HG03280 (cell line): ENCODE measurements at regions not wholly inside any gene's neighbourhood (a gene's known extent, or its start where the extent isn't known, plus 50 kb on each side); places are given as distances from the start of the nearest gene placed in this dataset.

Experiments used
- ATAC-seq: cut with Tn5 transposase; IDR thresholded peaks from one replicate; pipeline ENCODE4 v1.9.1; 2021; ENCODE audit warnings: mild to moderate bottlenecking, moderate library complexity; ENCODE audit not compliant: unreplicated experiment

DNA sequence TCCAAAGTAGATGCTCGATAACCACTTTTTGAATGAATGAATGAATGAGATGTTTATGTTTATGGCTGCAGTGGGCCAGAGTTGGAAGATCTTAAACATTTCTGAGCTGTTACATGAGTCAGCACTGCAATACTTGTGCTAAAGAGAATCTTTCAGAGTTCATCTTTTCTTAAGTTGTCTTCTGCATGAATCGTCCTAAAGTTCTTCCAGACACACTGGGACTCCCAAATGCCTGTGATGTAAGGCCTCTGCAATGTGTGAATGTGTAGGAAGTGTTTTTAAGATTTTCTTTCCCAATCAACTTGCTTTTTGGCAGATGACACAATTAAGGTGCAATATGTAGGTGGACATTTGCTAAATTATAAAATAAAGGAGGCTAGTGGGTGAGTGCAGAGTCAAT is 50.3 kb upstream of the TRIM9 start:
- ATAC-seq = no peak

DNA sequence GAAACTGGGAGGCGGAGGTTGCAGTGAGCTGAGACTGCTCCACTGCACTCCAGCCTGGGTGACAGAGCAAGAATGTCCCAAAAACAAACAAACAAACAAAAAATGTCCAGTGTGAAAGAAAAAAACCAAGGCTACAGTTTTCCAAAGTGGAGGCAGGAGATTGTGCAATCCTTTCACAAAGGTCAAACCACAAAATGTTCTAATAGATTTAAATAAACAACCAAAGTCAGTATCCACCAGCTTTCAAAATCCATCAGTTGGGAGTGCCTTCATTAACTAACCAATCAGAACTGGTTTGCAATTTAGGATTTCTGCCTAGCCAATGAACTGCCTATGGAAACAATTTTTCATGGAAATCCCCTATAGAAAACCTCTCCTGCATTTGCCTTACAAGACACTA is 52.3 kb upstream of the TRIM9 start:
- no peak for ATAC-seq

DNA sequence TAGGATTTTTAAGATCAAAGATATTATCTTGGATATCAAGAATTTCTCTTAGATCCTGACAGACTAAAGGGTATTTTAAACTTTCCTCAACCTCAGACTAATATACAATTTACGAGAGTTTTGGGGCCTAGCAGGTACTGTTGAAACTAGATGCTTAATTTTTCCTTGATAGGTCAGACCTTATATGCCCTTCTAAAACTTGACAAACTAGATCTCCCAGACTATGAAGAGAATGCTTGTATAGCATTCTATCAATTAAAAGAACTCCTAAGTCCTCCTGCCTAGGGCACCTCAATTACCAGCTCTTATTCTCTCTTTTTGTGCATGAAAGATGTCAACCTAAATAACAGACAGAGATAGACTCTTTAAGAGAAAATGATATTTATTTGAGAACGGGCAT is 60.4 kb upstream of the TRIM9 start:
- ATAC-seq = no peak

DNA sequence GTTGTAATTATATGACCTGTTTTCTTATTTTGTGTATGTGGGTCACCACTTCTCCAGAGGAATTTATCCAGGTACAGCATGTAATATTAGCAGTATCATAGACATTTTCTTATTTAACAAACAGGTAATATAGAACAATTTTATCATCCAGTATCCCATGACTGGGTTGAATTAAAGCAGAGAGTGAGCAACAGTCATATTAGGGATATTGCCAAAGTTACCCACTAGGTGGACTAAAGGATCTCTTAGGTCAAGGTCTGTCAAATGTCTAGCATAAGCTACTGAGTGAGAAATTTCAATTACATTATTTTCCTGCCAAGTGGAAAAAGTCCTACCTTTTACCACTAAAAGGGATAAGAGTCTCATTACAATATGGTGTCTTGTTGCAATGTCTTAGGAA is 62.1 kb upstream of the TRIM9 start:
- no peak for ATAC-seq

DNA sequence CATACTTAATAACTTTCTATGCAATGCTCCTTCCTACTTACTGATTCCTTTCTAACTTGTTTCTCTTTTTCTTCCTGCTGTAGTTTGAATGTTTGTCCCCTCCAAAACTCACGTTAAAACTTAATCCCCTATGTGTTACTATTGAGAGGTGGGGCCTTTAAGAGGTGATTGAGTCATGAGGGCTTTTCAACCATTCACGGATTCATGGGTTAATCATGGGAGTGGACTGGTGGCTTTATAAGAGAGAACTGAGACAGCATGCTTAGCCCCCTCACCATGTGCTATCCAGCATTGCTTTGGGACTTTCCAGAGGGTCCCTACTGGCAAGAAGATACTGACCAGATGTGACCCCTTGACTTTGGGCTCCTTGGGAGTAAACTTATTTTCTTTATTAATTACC is 66.0 kb upstream of the TRIM9 start:
- no peak for ATAC-seq

DNA sequence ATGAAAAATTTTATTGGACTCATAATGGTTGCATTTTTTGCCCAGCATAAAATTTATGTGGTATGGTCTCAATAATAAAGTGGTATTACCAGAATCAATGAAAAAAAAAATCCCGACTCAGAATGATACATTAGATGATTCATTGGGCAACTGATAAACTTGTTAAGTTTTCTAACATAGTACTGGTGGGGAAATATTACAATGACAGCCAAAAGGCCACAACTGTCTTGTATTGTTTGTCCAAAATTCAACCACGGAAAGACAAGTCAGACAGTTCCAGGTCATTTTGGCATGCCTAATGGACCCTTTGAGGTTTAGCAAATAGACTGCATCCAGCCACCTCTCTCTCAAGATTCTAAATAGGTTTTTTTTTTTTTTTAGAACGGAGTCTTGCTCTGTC is 70.5 kb upstream of the TRIM9 start:
- ATAC-seq = no peak

DNA sequence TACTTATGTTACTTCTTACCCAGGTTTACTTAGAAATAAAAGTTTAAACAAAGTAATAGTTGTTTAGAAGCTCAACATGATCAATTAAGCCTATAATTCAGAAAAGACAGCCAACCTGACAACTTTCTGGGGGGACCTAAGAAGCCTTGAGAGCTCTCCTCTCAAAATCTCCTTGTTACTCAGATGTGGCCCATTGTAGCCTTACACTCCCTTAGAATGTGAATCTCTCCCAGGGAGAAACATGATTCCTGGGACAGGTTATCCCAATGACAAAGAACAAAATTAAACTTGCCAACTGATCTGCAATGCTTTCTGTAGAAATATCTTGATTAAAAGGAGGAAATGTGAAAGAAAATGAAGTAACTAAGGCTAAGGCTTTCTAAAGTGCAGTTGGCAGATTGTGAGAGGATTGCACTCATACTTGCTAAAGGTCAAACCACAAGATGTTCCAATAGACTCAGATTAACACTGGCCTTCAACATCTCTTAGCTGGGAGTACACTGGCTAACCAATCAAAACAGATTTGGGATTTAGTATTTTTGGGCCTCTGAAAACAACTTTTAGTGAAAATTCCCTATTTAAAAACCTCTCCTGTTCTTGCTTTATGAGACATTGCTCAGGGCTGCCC is 72.3 kb upstream of the TMX1 start:
- no peak for ATAC-seq

DNA sequence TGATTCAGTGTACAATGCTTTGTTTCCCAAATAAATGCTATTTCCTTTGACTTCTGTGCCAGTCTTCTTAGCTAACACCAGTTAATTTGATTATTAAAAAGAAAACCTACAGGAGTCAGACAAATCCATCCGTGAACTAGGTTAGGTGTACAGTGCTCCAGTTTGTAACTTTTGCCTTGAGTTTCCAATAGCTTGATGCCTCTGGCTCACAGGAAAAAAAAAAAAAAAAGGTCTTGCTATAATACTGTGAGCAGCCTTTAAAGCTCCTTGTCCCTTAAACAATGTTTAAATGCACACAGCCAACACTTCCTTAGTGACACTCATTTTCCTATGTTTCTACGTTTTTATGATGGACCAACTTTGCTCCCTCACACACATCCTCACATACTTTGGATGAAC is 71.8 kb upstream of the TMX1 start:
- ATAC-seq = no peak

DNA sequence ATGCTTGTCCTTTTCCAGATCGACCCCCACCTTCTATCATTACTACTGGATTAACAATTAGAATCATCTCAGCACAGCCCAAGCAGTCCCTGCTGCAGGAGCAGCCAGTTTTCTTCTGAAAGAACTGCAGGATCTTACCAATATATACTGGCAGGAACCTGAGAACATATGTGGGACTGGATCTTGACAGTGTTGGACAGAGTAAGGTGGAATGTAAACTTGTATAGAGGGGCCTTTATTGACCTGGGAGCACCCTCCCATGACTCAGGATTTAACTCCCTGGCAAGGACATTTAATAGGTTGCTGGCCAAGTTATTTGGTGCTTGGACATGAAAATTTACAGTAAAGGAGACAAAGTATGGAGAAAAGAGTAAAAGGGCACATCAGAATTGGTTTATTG is 66.2 kb upstream of the TMX1 start:
- ATAC-seq = no peak

DNA sequence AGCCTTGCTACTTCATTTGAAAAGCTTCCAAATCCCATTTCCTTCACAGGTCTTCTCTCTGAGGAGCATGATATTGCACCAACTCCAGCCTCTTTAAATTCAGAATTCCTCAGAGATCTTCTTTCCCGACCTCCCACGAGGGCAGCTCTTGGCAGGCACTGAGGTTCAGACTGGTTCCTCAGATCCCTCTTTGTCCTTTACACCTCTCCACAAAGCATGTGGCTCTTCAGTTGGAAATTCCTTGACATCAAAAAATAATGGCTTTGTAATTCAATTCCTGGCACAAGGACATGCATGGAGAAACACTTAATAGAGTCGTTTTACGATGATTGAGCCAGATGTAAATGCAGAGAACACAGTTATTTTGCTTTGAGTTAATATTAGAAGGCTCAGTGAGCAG is 63.2 kb upstream of the TMX1 start:
- ATAC-seq = no peak

DNA sequence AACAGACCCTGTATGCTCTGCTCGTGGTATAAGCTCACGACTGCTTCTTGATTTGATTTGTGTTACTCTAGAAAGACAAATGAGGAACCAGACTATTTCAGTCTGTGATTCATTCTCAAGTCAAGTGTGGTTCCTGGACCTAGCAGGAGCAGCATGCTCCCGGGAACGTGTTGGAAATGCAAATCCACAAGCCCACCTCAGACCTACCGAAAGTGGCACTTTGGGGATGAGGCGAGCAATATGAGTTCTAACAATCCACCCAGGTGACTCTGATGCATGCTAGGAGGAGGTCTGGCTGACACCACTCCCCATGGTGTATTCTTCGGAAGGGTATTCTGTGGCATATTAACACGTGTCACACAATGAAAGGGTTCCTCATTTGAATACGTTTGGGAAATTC is 59.5 kb upstream of the TMX1 start:
- peak; percentile 72 for ATAC-seq

DNA sequence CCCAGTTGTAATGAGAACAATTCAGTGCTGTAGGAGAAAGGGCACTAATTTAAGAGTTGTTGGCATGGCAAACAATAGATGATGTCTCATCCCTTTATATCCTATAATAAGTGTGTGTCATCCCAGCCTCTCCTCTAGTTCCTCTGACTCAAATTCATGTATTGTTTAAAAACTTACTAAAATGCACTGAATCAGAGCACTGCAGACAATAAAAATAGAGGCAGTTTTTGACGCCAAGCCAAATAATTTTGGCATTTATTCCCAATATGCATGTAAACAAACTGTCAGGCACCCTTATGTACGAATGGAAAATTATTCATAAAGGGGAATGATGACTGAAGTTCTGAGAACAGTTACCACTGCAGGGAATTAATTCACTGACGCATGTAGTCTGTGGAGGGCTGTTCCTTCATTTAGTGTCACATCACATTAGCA is 57.9 kb upstream of the TMX1 start:
- ATAC-seq = no peak

DNA sequence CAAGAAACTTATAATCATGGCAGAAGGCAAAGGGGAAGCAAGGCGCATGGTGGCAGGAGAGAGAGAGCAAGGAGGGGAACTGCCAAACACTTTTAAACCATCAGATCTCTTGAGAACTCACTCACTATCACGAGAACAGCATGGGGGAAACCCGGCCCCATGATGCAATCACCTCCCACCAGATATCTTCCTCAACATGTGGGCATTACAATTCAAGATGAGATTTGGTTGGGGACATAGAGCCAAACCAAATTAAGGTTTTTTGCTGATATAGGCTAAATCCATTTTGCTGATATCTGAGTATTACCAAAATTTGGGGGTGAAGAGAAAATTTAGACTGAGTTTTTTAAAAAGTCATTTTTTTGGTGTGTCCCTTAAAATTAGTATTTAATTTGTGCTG is 54.9 kb upstream of the TMX1 start:
- no peak for ATAC-seq

DNA sequence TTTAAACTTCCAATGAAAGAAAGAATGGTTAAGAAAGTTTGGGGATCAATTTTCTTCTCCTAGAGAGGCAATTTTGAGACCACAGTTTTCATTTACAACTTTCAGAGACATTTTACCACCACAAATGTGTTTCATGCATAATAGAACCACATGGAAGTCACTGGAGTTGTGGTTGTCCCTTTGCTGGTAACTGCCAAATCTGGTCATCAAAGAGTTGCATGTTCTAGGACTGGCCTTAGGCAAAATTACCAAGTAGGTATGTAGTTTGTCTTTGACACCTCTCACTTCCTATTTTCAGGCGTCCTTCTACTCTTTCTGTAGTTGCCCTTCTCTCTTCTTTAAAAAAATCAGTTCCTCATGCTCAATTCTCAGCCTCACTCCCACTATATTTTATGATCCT is 54.3 kb upstream of the TMX1 start:
- ATAC-seq = peak; percentile 74

DNA sequence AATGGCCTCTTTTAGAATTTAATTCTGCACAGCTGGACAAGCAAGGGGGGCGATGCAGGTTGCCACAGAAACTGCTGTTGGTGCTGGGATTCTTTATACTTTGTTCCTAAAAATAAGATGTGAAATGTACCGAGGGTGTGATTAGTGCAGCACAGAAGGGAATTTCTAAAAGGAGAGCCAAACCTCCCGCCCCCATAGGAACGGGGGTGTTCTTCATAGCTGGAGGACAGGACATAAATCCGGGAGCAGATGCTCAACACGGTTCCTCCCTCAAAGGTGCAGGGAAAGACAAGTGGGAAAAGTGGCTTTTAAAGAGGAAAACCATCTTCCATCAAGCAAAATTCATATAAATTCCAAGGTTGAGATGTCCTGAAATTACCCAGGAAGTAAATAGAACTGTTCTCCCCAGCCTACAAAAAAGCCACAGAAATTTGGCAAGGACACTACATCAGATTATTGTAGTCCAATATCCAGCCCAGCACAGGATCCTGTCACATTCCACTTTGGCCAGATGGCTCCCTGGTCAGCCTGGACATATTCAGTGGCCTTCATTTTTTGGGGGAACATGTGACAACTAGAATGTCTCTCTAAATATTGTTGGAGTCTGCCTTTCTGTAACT is 51.4 kb upstream of the TMX1 start:
- ATAC-seq = no peak

DNA sequence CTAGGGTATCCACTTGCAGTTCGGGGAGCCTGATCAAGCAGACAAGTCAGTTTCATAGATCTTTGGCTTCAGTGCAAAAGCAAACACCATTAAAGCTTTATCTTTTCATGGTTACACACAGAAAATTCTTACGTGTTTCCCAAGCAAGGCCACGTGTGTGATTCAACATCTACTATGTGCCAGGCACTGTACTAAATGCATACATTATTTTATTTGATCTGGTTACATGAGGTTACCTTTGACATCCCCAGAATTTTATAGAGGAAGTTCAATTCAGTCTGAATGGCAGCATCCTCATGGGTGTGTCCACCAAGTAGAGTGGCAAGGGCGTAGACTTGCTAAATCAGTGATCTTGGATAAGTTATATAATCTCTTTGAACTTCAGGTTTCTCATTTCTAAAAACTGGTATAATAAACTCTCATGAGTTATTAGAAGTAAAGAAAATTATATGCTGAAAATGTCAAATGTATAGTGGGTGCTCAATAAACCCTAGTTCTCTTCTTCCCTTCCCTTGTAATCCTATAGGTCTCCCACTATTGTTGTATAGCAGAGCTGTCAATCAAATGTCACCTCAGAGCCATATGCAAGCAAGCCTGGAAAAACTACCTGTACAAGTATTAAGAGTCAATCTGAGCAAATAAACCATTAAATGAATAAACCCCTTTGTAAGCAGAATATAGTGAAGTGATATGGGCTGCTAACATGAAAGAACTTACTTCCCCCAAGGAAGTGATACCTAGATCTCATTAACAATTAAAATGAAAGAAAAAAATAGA is 50.3 kb upstream of the TMX1 start:
- no peak for ATAC-seq
